NCI-H2171 treated with DMSO at 0.1 percent for 48 hours (cell line): ENCODE measurements at regions not wholly inside any gene's neighbourhood (a gene's known extent, or its start where the extent isn't known, plus 50 kb on each side); places are given as distances from the start of the nearest gene placed in this dataset.
"Not testable (repeated sequence)": the region's sequence is repeated elsewhere in the genome, so short reads cannot be mapped to it uniquely, and the experiment has no call there.

ENCODE experiments used
- DNase-seq: peaks from one replicate; lab custom pipeline; 2025; lab: John Stamatoyannopoulos, UW

- DNase-seq = no peak
Measured at GRCh38 chr4:141459020-141459419, 177.4 kb upstream of the IL15 start.

DNA sequence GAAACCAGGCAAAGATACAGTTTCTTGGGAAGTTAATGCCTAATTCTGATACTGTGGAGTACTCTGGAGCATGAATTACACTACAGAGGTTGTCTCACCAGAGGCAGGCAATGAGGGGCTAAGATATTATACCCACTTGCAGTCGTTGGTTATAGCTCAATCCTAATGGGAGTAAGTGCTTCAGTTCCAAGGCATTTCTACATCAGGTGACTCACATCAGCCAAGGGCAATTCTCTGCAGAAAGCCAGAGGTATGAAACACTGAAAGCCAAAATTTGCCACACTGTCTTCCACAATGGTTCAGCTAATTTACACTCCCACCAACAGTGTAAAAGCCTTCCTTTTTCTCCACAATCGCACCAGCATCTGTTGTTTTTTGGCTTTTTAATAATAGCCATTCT, 174.0 kb upstream of the IL15 start:
- DNase-seq = no peak

GRCh38 chr4:141463678-141464077, 172.7 kb upstream of the IL15 start:
- DNase-seq = no peak

GRCh38 chr4:141464366-141464765, 172.0 kb upstream of the IL15 start:
- DNase-seq = no peak

GRCh38 chr4:141465171-141465570, 171.2 kb upstream of the IL15 start:
- DNase-seq = no peak

- DNase-seq = no peak
Measured at GRCh38 chr4:141467225-141467624, 169.2 kb upstream of the IL15 start.

- DNase-seq = no peak
Measured at GRCh38 chr4:141469392-141469791, 167.0 kb upstream of the IL15 start.

DNA sequence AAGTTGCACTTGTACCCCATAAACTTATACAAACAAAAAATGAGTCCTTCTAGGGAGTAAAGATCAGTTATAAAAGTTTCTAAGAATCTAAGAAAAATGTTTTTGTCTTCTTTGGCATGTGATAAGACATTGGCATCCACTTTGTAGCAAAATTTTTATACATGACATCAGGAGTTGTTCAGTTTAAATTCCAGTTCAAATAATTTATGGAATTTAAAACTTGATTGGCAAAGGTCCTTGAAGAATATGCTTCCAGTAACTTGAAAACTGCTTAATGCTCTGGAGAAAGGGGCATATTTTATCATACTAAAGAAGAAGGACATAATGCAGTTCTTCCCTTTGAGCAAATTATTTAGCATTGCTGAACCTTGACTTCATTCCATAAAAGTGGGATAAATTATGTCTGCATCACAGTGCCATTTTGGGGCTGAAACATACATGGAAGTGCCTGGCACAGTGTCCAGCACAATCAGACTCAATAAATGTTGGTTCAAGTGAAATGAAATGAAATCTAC, 163.3 kb upstream of the IL15 start:
- no peak for DNase-seq

- DNase-seq = no peak
Measured at GRCh38 chr4:141473952-141474351, 162.4 kb upstream of the IL15 start.

DNA sequence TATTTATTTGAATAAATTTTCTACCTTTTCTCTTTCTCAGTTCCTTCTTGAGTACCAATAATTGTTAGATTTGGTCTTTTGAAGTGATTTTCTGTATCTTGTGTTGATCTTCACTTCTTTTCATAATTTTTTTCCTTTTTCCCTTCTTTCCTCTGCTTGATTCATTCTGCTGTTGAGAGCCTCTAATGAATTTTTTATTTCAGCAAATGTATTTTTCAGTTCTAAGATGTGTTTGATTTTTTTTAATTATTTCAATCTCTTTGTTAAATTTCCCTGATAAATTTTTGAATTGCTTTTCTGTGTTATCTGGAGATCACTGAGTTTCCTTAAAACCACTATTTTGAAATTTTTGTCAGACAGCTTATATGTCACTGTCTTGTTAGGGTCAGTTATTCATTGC, 155.4 kb upstream of the IL15 start:
- DNase-seq = no peak

DNA sequence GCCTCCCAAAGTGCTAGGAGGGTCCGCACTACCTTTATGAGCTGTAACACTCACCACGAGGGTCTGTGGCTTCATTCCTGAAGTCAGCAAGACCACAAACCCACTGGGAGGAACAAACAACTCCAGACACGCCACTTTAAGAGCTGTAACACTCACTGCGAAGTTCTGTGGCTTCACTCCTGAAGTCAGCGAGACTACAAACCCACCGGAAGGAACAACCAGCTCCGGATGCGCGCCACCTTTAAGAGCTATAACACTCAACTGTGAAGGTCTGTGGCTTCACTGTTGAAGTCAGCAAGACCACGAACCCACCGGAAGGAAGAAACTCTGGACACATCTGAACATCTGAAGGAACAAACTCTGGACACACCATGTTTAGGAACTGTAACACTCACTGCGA, 152.1 kb upstream of the IL15 start:
- DNase-seq = not testable (repeated sequence)

DNA sequence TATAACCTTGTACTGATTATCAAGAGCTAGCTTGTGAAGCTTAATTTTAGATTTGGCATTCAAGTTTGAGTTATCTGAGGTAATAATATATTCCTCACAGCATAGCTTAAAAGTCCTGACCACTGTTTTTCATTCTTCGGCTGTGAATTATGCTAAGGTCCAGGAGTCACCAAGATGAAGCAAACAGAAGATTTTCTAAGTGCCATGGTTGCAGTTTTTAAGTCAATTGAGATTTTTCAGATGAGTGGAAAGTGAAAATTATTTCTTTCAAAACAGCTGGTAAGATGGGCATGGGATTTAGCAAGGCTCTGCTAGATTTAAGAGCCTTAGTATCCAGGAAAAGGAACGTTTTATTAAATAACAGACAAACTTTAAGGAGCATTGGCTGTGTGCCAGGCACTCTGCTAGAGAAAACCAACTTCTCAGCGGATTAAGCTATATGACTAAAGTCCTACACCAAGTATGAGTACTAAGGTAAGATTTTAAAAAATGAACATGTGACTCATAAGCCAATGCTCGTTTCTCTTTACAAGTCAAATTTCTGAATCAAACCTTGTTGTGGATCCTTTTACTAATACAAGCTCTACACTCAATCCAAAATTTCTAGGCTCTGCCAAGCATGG, 149.9 kb upstream of the IL15 start:
- DNase-seq = no peak

GRCh38 chr4:141497627-141498026, 138.8 kb upstream of the IL15 start:
- no peak for DNase-seq

DNA sequence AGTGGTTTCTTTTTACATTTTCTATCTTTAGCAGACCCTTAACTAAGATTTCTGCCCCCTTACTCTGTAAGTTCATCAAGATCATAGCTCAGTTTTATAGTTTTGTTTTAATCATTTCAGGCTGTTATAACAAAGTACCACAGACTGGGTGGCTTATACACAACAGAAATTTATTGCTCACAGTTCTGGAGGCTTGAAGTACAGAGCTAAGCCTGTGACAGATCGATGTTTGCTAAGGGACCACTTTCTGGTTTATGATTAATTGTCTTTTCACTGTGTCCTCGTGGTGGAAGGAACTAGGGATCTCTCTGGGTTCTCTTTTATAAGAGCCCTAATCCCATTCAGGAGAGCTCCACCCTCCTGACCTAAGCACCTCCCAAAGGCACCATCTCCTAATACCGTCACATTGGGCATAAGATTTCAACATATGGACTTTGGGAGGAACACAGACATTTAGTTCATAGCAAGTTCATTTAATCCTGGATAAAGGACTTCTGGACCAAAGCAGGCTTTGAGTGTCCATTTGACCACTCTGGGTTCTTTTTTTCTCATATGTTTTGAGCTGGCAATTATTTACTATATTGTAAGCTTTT, 137.0 kb upstream of the IL15 start:
- no peak for DNase-seq

GRCh38 chr4:141501395-141501794, 135.0 kb upstream of the IL15 start:
- DNase-seq = no peak

GRCh38 chr4:141501931-141502330, 134.5 kb upstream of the IL15 start:
- DNase-seq = no peak

DNA sequence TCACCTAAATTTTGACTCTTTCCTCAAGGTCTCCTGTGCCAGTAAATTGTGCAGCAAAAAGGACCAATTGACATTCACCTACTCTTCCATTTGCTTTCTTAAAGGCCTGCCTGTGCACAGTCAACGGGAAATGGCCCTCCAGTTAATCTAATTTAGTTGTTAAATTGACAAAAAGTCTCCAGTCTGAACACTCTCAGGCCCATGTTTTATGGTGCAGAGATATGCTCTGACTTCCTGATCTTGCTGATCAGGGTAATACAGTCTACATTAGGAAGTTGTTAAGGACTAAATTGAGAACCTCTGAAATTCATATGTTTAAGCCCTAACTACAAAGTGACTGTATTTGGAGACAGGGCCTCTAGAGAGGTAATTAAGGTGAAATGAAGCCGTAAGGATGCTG, 133.6 kb upstream of the IL15 start:
- no peak for DNase-seq

- no peak for DNase-seq
Measured at GRCh38 chr4:141503260-141503659, 133.1 kb upstream of the IL15 start.

DNA sequence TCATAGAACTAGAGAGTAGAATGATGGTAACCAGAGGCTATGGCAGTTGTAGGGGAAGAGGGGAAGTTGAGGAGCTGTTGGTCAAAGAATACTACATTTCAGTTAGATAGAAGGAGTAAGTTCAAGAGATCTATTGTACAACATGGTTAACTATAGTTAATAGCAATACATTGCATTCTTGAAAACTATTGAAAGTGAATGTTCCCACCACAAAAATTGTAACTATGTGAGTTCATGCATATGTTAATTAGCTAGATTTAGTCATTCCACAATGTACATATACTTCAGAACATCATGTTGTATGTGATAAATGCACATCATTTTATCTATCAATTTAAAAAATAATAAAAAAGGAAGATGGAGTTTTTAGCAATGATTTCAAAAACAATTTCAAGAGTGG, 125.3 kb upstream of the IL15 start:
- no peak for DNase-seq

GRCh38 chr4:141513866-141514265, 122.5 kb upstream of the IL15 start:
- DNase-seq = no peak

- DNase-seq = no peak
Measured at GRCh38 chr4:141518222-141518621, 118.2 kb upstream of the IL15 start.

DNA sequence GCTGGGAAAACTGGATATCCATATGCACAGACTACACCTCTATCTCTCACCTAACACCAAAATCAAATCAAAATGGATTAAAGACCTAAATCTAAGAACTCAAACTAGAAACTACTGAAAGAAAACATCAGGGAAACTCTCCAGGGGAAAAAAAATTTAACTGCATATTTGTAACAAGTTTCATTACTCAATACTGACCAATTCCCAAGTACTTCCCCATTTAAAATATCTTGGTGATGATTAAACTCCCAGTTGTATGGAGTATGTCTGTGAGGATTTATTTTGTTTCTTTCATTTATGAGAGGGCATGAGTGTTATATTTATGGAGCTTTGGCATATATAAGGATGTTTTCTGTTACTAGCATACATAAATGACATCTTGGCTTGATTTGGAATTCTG, 112.3 kb upstream of the IL15 start:
- no peak for DNase-seq

DNA sequence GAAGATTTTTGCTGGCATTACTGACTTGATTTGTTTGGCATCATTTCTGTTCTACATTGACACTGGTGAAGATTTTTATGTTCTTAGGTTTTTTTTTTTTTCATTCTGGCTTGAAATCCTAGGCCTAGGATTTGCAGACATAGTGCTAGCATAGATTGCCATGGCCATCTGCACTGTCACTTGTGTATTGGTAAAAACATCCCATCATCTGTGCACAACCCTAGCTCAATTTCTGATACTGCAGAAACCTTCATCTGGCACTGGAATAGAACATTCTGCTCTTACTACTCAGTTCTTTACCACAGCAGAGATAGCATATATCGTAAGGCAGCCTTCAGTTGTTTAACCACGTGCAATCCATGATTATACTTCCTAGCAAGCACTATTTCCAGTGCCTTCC, 111.5 kb upstream of the IL15 start:
- no peak for DNase-seq

DNA sequence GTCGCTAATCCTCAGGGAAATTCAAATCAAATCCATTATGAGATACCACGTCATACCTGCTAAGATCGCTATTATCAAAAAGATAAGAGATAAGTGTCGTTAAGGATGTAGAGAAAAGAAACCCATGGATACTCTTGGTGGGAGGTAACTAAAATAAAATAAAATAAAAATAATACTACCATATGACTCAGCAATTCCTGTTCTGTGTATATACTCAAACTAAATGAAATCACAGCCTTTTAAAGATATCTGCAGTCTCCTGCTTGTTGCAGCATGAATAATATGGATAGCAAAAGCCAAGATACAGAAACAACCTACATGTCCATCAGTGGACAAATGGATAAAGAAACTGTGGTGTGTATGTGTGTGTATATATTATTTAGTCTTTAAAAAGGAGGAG, 105.8 kb upstream of the IL15 start:
- no peak for DNase-seq
